ENCODE measurements at regions not wholly inside any gene's neighbourhood (a gene's known extent, or its start where the extent isn't known, plus 50 kb on each side); places are given as distances from the start of the nearest gene placed in this dataset.
"Not testable (repeated sequence)": the region's sequence is repeated elsewhere in the genome, so short reads cannot be mapped to it uniquely, and the experiment has no call there.

- DNase-seq, result peak; percentile 71
These were observed 106.1 kb upstream of the ALKAL2 start for GRCh38 chr2:393711-394696.

GRCh38 chr2:392926-393280 is 105.0 kb upstream of the ALKAL2 start:
- no peak for DNase-seq

DNA sequence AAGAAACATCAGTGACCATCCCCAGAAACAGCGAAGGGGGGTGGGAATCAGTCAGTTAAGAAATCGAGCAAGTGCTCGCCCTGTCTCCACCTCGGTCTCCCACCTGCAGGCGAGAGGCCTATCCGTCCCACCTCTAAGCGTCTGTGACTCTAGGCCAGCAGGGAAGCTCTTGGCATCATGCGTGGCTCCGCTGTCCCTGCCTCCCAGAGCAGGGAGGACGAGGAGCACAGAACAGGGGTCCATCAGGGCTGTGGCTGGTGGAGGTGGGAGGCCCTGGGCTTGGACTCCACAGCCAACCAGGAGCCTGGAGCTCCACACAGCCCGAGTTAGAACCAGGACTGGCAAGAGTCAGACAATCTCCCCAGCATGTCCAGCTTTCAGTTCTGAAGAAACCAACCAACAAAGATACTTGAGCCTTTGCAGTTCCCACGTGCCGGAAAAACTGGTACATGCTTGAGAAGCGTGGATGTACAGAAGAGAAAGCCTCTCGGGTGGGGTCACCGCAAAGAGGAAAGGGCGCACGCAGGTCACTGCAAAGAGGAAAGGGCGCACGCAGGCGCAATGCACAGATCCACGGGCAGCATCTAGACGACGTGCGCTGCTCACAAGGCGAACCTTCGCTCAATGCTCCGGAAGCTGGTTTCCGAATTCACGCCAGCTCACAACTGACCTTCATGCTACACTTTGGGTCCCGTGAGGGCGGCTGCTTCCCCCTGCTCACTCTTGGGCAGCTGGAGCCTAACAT is 104.5 kb upstream of the ALKAL2 start:
- DNase-seq, result no peak

GRCh38 chr2:391696-392095 is 103.8 kb upstream of the ALKAL2 start:
- no peak for DNase-seq

GRCh38 chr2:390959-391358 is 103.1 kb upstream of the ALKAL2 start:
- no peak for DNase-seq

GRCh38 chr2:389985-390384 is 102.1 kb upstream of the ALKAL2 start:
- not testable (repeated sequence) for DNase-seq

- DNase-seq, result not testable (repeated sequence)
These were observed 100.9 kb upstream of the ALKAL2 start for GRCh38 chr2:388752-389151.

- DNase-seq, result no peak
These were observed 100.1 kb upstream of the ALKAL2 start for GRCh38 chr2:387980-388421.

- DNase-seq, result no peak
These were observed 98.7 kb upstream of the ALKAL2 start for GRCh38 chr2:386406-387103.

- no peak for DNase-seq
These were observed 97.9 kb upstream of the ALKAL2 start for GRCh38 chr2:385785-386184.

- no peak for DNase-seq
These were observed 97.2 kb upstream of the ALKAL2 start for GRCh38 chr2:385061-385460.

GRCh38 chr2:383888-384287 is 96.0 kb upstream of the ALKAL2 start:
- DNase-seq, result no peak

GRCh38 chr2:383178-383577 is 95.3 kb upstream of the ALKAL2 start:
- no peak for DNase-seq

- DNase-seq, result no peak
These were observed 94.8 kb upstream of the ALKAL2 start for GRCh38 chr2:382728-383022.

GRCh38 chr2:381941-382727 is 94.2 kb upstream of the ALKAL2 start:
- DNase-seq, result no peak

GRCh38 chr2:381181-381580 is 93.3 kb upstream of the ALKAL2 start:
- DNase-seq, result no peak

DNA sequence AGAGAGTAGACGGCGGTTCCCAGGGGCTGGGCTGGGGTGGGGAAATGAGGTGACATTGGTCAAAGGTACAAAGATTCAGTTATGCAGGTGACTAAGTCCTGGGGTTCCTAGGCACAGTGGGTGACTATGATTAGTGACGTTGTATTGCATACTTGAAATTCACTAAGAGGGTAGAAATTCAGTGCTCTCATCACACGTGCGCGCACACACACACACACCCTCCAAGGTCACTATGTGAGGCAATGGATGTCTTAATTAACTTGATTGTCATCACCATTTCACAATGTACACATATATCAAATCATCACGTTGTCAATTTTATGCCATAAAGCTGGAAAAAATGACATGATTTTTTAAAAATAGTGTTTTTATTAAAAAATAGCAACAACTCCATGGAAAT is 92.9 kb upstream of the ALKAL2 start:
- no peak for DNase-seq

DNA sequence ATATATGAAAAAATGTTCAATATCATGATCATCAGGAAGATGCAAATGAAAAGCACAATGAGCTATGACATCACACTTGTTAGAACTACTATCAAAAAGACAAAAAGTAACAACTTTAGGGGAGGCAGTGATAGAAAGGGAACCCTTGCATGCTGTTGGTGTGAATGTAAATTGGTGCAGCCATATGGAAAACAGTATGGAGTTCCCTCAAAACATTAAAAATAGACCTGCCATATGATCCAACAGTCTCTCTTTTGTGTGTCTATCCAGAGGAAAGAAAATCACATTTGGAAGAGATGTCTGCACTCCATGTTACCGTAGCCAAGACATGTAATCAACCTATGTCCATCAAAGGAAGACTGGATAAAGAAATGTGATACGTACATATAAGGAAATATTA is 92.3 kb upstream of the ALKAL2 start:
- DNase-seq, result no peak

GRCh38 chr2:379778-380177 is 91.9 kb upstream of the ALKAL2 start:
- no peak for DNase-seq

DNA sequence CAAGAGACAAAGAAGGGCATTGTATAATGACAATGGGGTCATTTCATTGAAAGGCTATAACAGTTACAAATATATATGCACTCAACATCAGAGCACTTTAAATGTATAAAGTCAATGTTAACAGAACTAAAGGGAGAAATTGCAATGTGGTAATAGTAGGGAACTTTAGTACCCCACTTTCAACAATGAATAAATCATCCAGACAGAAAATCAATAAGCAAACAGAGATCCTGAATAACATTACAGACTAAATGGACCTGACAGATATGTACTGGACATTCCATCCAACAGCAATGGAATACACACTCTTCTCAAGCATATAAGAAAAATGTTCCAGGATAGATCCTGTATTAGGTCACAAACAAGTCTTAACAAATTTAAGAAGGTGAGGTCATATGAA is 90.5 kb upstream of the ALKAL2 start:
- DNase-seq, result no peak

- DNase-seq, result no peak
These were observed 89.5 kb upstream of the ALKAL2 start for GRCh38 chr2:377414-377813.

DNA sequence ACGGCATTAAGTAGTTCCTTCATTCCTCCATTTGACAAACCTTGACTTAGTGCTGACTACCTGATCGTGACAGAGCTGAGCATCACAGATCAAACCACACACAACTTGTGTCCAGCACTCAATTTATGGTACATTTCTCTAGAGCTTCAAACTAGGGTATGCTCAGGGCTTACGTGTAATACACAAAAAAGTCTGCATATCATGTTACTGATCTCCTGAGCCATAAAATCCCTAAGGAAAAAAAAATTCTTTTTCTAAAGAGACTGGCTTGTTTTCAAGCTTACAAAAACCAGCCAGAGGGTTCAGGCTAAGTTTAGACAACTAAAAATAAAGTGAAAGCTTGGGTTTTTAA is 88.0 kb upstream of the ALKAL2 start:
- no peak for DNase-seq
